ENCODE measurements at regions not wholly inside any gene's neighbourhood (a gene's known extent, or its start where the extent isn't known, plus 50 kb on each side); places are given as distances from the start of the nearest gene placed in this dataset.

GRCh38 chr4:35800669-35801068, 443.6 kb downstream of the ARAP2 start:
- DNase-seq (ENCODE audit: low read depth in 3 of 3, low spot score in 2 of 3) = no peak

GRCh38 chr4:35802644-35803043, 441.7 kb downstream of the ARAP2 start:
- no peak for DNase-seq (ENCODE audit: low read depth in 3 of 3, low spot score in 2 of 3)

- DNase-seq (ENCODE audit: low read depth in 3 of 3, low spot score in 2 of 3) = no peak
These were observed 425.8 kb downstream of the ARAP2 start for GRCh38 chr4:35818520-35818919.

- DNase-seq (ENCODE audit: low read depth in 3 of 3, low spot score in 2 of 3) = no peak
These were observed 424.3 kb downstream of the ARAP2 start for GRCh38 chr4:35820003-35820402.

GRCh38 chr4:35824231-35824630, 420.1 kb downstream of the ARAP2 start:
- no peak for DNase-seq (ENCODE audit: low read depth in 3 of 3, low spot score in 2 of 3)

- DNase-seq (ENCODE audit: low read depth in 3 of 3, low spot score in 2 of 3) = no peak
These were observed 408.4 kb downstream of the ARAP2 start for GRCh38 chr4:35835893-35836292.

- no peak for DNase-seq (ENCODE audit: low read depth in 3 of 3, low spot score in 2 of 3)
These were observed 407.7 kb downstream of the ARAP2 start for GRCh38 chr4:35836596-35836995.

GRCh38 chr4:35867057-35867456, 377.3 kb downstream of the ARAP2 start:
- DNase-seq (ENCODE audit: low read depth in 3 of 3, low spot score in 2 of 3) = no peak

GRCh38 chr4:35872273-35872672, 372.0 kb downstream of the ARAP2 start:
- DNase-seq (ENCODE audit: low read depth in 3 of 3, low spot score in 2 of 3) = no peak

- no peak for DNase-seq (ENCODE audit: low read depth in 3 of 3, low spot score in 2 of 3)
These were observed 364.8 kb downstream of the ARAP2 start for GRCh38 chr4:35879479-35879878.

- DNase-seq (ENCODE audit: low read depth in 3 of 3, low spot score in 2 of 3) = no peak
These were observed 361.2 kb downstream of the ARAP2 start for GRCh38 chr4:35883108-35883507.

GRCh38 chr4:35884714-35885480, 359.4 kb downstream of the ARAP2 start:
- no peak for DNase-seq (ENCODE audit: low read depth in 3 of 3, low spot score in 2 of 3)

- DNase-seq (ENCODE audit: low read depth in 3 of 3, low spot score in 2 of 3) = no peak
These were observed 346.5 kb downstream of the ARAP2 start for GRCh38 chr4:35897808-35898207.

GRCh38 chr4:35900286-35901243, 343.7 kb downstream of the ARAP2 start:
- DNase-seq (ENCODE audit: low read depth in 3 of 3, low spot score in 2 of 3) = no peak

- no peak for DNase-seq (ENCODE audit: low read depth in 3 of 3, low spot score in 2 of 3)
These were observed 332.1 kb downstream of the ARAP2 start for GRCh38 chr4:35912174-35912573.

GRCh38 chr4:35918491-35918977, 325.8 kb downstream of the ARAP2 start:
- no peak for DNase-seq (ENCODE audit: low read depth in 3 of 3, low spot score in 2 of 3)

GRCh38 chr4:35925806-35926205, 318.5 kb downstream of the ARAP2 start:
- no peak for DNase-seq (ENCODE audit: low read depth in 3 of 3, low spot score in 2 of 3)

GRCh38 chr4:35926788-35927187, 317.5 kb downstream of the ARAP2 start:
- DNase-seq (ENCODE audit: low read depth in 3 of 3, low spot score in 2 of 3) = no peak

GRCh38 chr4:35933901-35934300, 310.4 kb downstream of the ARAP2 start:
- no peak for DNase-seq (ENCODE audit: low read depth in 3 of 3, low spot score in 2 of 3)

GRCh38 chr4:35934320-35934981, 309.9 kb downstream of the ARAP2 start:
- peak; percentile 29 to 45 (median 41) for DNase-seq (ENCODE audit: low read depth in 3 of 3, low spot score in 2 of 3)

- DNase-seq (ENCODE audit: low read depth in 3 of 3, low spot score in 2 of 3) = no peak
These were observed 305.4 kb downstream of the ARAP2 start for GRCh38 chr4:35938936-35939335.

Measured in right renal cortex interstitium (tissue), 3 donors.